Ovary (tissue), 7 donors: ENCODE measurements at regions not wholly inside any gene's neighbourhood (a gene's known extent, or its start where the extent isn't known, plus 50 kb on each side); places are given as distances from the start of the nearest gene placed in this dataset.
"Not testable (repeated sequence)": the region's sequence is repeated elsewhere in the genome, so short reads cannot be mapped to it uniquely, and the experiment has no call there.

Experiments used
- DNase-seq, 5 donors: peaks; one replicate each; pipeline ENCODE4 v3.0.0-alpha.2; 2019 to 2020
- H3K27ac ChIP-seq, 2 donors: fragments of 200-600 bp; one replicate each; pipeline versions ENCODE4 v1.5.1 to v1.8.0; 2019 to 2022
- H3K27me3 ChIP-seq: fragments of 200-600 bp; one replicate; pipeline ENCODE4 v1.8.0; 2022
- H3K36me3 ChIP-seq: fragments of 200-600 bp; sonication (generic); one replicate; pipeline ENCODE4 v1.5.1; 2019
- H3K4me1 ChIP-seq: one replicate; pipeline ENCODE4 v1.8.1; 2013; ENCODE audit warnings: mild to moderate bottlenecking, moderate library complexity; ENCODE audit not compliant: insufficient read depth
- H3K4me3 ChIP-seq: fragments of 200-600 bp; sonication (generic); one replicate; pipeline ENCODE4 v1.5.1; 2017
- H3K9me3 ChIP-seq, 2 donors: fragments of 200-600 bp in 1 of 2; sonication (generic) in 1 of 2; one replicate each; pipeline versions ENCODE4 v1.5.1 to v1.8.1; 2013 to 2019; ENCODE audit warnings: mild to moderate bottlenecking in 1 of 2, moderate library complexity in 1 of 2
- CTCF ChIP-seq, 3 donors: fragments of 450-650 bp in 2 of 3; fragments of 200-600 bp in 1 of 3; IDR thresholded peaks; one replicate each; pipeline versions ENCODE4 v1.5.1 to v1.8.0; 2016 to 2022; ENCODE audit warnings: antibody characterized with exemption in 3 of 3, mild to moderate bottlenecking in 1 of 3
- EP300 ChIP-seq: sonication (generic); formaldehyde crosslinking; IDR thresholded peaks from one replicate; pipeline ENCODE4 v1.6.1; 2017; ENCODE audit warnings: antibody characterized with exemption
- POLR2A ChIP-seq: fragments of 450-650 bp; IDR thresholded peaks from one replicate; pipeline ENCODE4 v1.6.1; 2017; ENCODE audit warnings: antibody characterized with exemption, mild to moderate bottlenecking, moderate library complexity
- WGBS, 3 donors: extraction: QIAGEN DNeasy Blood & Tissue Kit in 1 of 3; methylation state at CpG; one replicate each; pipeline versions ENCODE4 v1.1.5 to v1.1.7; 2013 to 2017; 5-methylcytosine and 5-hydroxymethylcytosine counted together
- intact Hi-C, 4 donors: fragments of 100-400 bp; cut with DNase I; formaldehyde crosslinking; loops; one replicate each; pipeline versions ENCODE4 v1.11.0 to v1.15.1; 2022 to 2023
- donor health status: DM: no; HTN: no; CAD: no; lungs with moderate emphysema.
- donor health status: DM: no; HTN: no; CAD: no.
- donor health status: Bipolar disorder and iron deficiency.
- donor health status: DM: no; HTN: no; CAD: no.
- donor health status: DM: yes; HTN: yes; CAD: no.

GRCh38 chr11:19419021-19419750, 178.4 kb upstream of the E2F8 start:
- 5 to 8% (median 6%) methylated on average over 8 of the region's 8 CpGs for WGBS, 3 donors
- Histone ChIP-seq H3K27me3 (no peaks in the 10 kb centered on the region), H3K36me3 (no peaks in the 10 kb centered on the region), H3K9me3 (no peaks in the 10 kb centered on the region), H3K27ac (no peak overlapping the region), H3K4me3 (no peak overlapping the region), H3K4me1 (no peaks in the 10 kb centered on the region)
- intact Hi-C loops = no loop called here
- DNase-seq = no peak
- TF ChIP-seq CTCF (IDR thresholded peaks at IDR 0.05) (no peak), EP300 (no peak), POLR2A (no peak)

- H3K27me3 ChIP-seq = no peaks in the 10 kb centered on the region
- H3K27ac ChIP-seq = no peak overlapping the region
- H3K4me3 ChIP-seq = no peak overlapping the region
- 87 to 91% (median 89%) methylated on average over 2 of the region's 2 CpGs for WGBS, 3 donors
- no peaks in the 10 kb centered on the region for H3K36me3 ChIP-seq
- DNase-seq = no peak
- TF ChIP-seq CTCF (IDR thresholded peaks at IDR 0.05) = no peak
- TF ChIP-seq POLR2A = no peak
- TF ChIP-seq EP300 = no peak
- intact Hi-C loops = no loop called here
- H3K4me1 ChIP-seq = no peaks in the 10 kb centered on the region
- H3K9me3 ChIP-seq = no peaks in the 10 kb centered on the region
These were observed 177.5 kb upstream of the E2F8 start for GRCh38 chr11:19418221-19418620.

- H3K4me1 ChIP-seq, intact Hi-C loops: not testable (repeated sequence)
- 5 to 12% (median 10%) methylated on average over 3 of the region's 3 CpGs for WGBS, 3 donors
These were observed 171.3 kb upstream of the E2F8 start for GRCh38 chr11:19412070-19412469.

DNA sequence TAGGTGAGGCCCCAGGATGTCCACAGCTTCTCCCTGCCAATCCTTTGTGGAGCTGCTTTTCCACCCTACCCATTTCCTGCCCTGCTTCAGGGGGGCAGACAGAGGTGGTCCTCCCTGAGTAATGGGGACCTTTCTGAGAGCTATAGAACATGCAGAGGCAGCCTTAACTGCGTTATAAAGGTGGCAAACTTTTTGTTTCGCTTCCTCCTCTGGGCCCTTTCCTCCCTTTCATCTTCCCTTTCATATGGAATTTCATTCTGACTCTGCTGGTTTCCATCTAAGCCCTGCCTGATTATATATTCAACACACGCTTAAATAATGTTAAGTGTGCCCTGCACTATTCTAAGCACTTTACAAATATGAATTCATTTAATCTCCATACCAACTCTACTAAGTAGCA, 169.3 kb upstream of the E2F8 start:
- Histone ChIP-seq H3K4me3 (no peak overlapping the region), H3K27me3 (no peaks in the 10 kb centered on the region), H3K4me1 (no peaks in the 10 kb centered on the region), H3K36me3 (no peaks in the 10 kb centered on the region), H3K9me3 (no peaks in the 10 kb centered on the region), H3K27ac (no peak overlapping the region)
- DNase-seq = no peak
- no peak for TF ChIP-seq EP300
- TF ChIP-seq POLR2A = no peak
- no peak for TF ChIP-seq CTCF (IDR thresholded peaks at IDR 0.05)
- intact Hi-C loops = no loop called here
- WGBS, 3 donors = 80 to 90% (median 87%) methylated on average over 3 of the region's 3 CpGs

More at GRCh38 chr11:19412070-19412469, 171.3 kb upstream of the E2F8 start:
- H3K9me3 ChIP-seq, H3K36me3 ChIP-seq, DNase-seq, H3K27me3 ChIP-seq, H3K4me3 ChIP-seq, H3K27ac ChIP-seq: not testable (repeated sequence)

GRCh38 chr11:19409307-19409706, 168.6 kb upstream of the E2F8 start:
- no peaks in the 10 kb centered on the region for H3K27me3 ChIP-seq
- no peak overlapping the region for H3K27ac ChIP-seq
- H3K4me1 ChIP-seq = no peaks in the 10 kb centered on the region
- TF ChIP-seq CTCF (IDR thresholded peaks at IDR 0.05) (no peak), EP300 (no peak), POLR2A (no peak)
- H3K9me3 ChIP-seq = no peaks in the 10 kb centered on the region
- H3K4me3 ChIP-seq = no peak overlapping the region
- WGBS, 3 donors = 9 to 33% (median 30%) methylated on average over 3 of the region's 3 CpGs
- DNase-seq = no peak
- no peaks in the 10 kb centered on the region for H3K36me3 ChIP-seq
- intact Hi-C loops = no loop called here
